ENCODE measurements at regions not wholly inside any gene's neighbourhood (a gene's known extent, or its start where the extent isn't known, plus 50 kb on each side); places are given as distances from the start of the nearest gene placed in this dataset.

DNA sequence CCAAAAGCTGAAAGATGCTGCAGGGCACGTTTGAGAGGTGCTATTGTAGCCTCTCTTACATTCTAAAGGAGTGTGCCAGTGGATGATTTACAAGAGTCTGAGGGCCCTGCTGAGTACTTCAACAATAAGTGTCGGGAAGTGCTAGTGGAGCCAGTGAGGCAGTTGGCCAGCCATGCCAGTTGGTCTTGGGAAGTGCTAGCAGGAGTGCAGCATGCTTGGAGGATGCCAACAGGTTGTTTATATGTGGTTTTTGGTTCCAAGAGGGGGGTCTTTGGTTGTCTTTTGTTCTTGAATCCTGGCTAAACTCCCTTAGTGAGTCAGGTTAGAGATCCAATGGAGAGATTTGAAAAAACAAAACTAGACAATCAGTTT lies 335.3 kb downstream of the PABPC4L start:
- H3K27me3 ChIP-seq (ENCODE audit: control insufficient read depth in 4 of 4, insufficient read depth in 4 of 4, low read length in 3 of 4) = no peaks in the 10 kb centered on the region
- DNase-seq (ENCODE audit: low spot score) = no peak
- no peak overlapping the region for H3K4me3 ChIP-seq (ENCODE audit: low read depth in 1 of 3, low read length in 3 of 3)
- H3K36me3 ChIP-seq (ENCODE audit: control insufficient read depth in 4 of 4, insufficient read depth in 3 of 4, low read depth in 1 of 4, low read length in 3 of 4) = no peaks in the 10 kb centered on the region
- TF ChIP-seq, protein P1, sequence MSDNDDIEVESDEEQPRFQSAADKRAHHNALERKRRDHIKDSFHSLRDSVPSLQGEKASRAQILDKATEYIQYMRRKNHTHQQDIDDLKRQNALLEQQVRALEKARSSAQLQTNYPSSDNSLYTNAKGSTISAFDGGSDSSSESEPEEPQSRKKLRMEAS (IDR thresholded peaks at IDR 0.05) = no peak
- TF ChIP-seq HNF4G (IDR thresholded peaks at IDR 0.05) (no peak), YY1 (IDR thresholded peaks at IDR 0.05) (no peak), HNF4A (conservative IDR thresholded peaks at IDR 0.05) (no peak), SP1 (IDR thresholded peaks at IDR 0.05) (no peak), RAD21 (IDR thresholded peaks at IDR 0.05) (no peak), NR2F2 (IDR thresholded peaks at IDR 0.05) (no peak), RXRA (IDR thresholded peaks at IDR 0.05) (no peak), GABPA (IDR thresholded peaks at IDR 0.05 in 1 of 2, conservative IDR thresholded peaks at IDR 0.05 in 1 of 2) (no peak), FOXA1 (IDR thresholded peaks at IDR 0.05) (no peak), EGR1 (IDR thresholded peaks at IDR 0.05; ENCODE audit: low read depth in 2 of 2) (no peak)
- TF ChIP-seq, protein P2, sequence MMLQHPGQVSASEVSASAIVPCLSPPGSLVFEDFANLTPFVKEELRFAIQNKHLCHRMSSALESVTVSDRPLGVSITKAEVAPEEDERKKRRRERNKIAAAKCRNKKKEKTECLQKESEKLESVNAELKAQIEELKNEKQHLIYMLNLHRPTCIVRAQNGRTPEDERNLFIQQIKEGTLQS (IDR thresholded peaks at IDR 0.05) = no peak
- TF ChIP-seq, protein P3, sequence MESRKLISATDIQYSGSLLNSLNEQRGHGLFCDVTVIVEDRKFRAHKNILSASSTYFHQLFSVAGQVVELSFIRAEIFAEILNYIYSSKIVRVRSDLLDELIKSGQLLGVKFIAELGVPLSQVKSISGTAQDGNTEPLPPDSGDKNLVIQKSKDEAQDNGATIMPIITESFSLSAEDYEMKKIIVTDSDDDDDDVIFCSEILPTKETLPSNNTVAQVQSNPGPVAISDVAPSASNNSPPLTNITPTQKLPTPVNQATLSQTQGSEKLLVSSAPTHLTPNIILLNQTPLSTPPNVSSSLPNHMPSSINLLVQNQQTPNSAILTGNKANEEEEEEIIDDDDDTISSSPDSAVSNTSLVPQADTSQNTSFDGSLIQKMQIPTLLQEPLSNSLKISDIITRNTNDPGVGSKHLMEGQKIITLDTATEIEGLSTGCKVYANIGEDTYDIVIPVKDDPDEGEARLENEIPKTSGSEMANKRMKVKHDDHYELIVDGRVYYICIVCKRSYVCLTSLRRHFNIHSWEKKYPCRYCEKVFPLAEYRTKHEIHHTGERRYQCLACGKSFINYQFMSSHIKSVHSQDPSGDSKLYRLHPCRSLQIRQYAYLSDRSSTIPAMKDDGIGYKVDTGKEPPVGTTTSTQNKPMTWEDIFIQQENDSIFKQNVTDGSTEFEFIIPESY (IDR thresholded peaks at IDR 0.05) = no peak
- TF ChIP-seq, protein P4, sequence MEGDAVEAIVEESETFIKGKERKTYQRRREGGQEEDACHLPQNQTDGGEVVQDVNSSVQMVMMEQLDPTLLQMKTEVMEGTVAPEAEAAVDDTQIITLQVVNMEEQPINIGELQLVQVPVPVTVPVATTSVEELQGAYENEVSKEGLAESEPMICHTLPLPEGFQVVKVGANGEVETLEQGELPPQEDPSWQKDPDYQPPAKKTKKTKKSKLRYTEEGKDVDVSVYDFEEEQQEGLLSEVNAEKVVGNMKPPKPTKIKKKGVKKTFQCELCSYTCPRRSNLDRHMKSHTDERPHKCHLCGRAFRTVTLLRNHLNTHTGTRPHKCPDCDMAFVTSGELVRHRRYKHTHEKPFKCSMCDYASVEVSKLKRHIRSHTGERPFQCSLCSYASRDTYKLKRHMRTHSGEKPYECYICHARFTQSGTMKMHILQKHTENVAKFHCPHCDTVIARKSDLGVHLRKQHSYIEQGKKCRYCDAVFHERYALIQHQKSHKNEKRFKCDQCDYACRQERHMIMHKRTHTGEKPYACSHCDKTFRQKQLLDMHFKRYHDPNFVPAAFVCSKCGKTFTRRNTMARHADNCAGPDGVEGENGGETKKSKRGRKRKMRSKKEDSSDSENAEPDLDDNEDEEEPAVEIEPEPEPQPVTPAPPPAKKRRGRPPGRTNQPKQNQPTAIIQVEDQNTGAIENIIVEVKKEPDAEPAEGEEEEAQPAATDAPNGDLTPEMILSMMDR (IDR thresholded peaks at IDR 0.05; ENCODE audit: low read depth, low read length, missing input control) = no peak
- TF ChIP-seq, protein P5, sequence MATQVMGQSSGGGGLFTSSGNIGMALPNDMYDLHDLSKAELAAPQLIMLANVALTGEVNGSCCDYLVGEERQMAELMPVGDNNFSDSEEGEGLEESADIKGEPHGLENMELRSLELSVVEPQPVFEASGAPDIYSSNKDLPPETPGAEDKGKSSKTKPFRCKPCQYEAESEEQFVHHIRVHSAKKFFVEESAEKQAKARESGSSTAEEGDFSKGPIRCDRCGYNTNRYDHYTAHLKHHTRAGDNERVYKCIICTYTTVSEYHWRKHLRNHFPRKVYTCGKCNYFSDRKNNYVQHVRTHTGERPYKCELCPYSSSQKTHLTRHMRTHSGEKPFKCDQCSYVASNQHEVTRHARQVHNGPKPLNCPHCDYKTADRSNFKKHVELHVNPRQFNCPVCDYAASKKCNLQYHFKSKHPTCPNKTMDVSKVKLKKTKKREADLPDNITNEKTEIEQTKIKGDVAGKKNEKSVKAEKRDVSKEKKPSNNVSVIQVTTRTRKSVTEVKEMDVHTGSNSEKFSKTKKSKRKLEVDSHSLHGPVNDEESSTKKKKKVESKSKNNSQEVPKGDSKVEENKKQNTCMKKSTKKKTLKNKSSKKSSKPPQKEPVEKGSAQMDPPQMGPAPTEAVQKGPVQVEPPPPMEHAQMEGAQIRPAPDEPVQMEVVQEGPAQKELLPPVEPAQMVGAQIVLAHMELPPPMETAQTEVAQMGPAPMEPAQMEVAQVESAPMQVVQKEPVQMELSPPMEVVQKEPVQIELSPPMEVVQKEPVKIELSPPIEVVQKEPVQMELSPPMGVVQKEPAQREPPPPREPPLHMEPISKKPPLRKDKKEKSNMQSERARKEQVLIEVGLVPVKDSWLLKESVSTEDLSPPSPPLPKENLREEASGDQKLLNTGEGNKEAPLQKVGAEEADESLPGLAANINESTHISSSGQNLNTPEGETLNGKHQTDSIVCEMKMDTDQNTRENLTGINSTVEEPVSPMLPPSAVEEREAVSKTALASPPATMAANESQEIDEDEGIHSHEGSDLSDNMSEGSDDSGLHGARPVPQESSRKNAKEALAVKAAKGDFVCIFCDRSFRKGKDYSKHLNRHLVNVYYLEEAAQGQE (IDR thresholded peaks at IDR 0.05) = no peak
- H3K9ac ChIP-seq (ENCODE audit: low read depth in 1 of 2, low read length in 2 of 2) = no peak overlapping the region
- WGBS = 42% methylated on average over 2 of the region's 2 CpGs
- no peaks in the 10 kb centered on the region for H3K4me1 ChIP-seq (ENCODE audit: control insufficient read depth in 4 of 4, insufficient read depth in 4 of 4, low read length in 3 of 4)
- no peak overlapping the region for H3K27ac ChIP-seq (ENCODE audit: low read depth in 1 of 2, low read length in 2 of 2)
- no peaks in the 10 kb centered on the region for H3K9me3 ChIP-seq (ENCODE audit: control insufficient read depth in 4 of 4, low read length in 3 of 4)

DNA sequence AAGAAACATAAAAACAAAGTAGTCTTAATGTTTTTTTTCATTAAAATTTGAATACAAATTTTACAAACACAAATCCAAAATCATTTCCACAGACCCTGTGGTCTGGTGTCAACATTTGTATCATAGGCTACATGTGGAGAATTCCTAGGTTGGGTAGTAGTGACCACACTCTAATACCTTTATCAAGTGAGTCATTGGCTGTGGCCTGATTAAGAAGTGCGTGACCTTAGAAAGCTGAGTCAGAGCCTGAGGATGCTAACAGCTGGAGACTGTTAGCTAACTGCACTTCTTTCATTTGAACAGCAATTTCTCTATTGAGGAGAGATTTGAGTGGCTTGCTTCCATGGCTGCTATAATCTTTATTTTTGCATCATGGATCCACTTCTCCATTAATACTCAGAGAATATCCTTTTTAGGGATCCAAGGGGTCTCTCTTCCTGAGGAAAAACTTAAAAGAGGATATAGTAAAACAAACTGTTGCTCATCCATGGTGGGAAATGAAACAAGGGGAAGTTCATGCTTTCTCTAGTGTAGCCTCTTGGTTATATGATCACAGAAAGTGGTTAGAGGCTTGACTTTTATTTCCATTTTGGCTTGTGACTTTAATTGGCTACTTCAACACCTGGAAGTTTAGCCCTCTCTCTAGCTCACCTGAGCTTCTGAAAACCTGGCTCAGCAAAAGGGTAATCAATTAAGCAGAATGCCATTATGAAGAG lies 335.8 kb downstream of the PABPC4L start:
- Histone ChIP-seq H3K4me1 (ENCODE audit: control insufficient read depth in 4 of 4, insufficient read depth in 4 of 4, low read length in 3 of 4) (no peaks in the 10 kb centered on the region), H3K9me3 (ENCODE audit: control insufficient read depth in 4 of 4, low read length in 3 of 4) (no peaks in the 10 kb centered on the region), H3K4me3 (ENCODE audit: low read depth in 1 of 3, low read length in 3 of 3) (no peak overlapping the region), H3K9ac (ENCODE audit: low read depth in 1 of 2, low read length in 2 of 2) (no peak overlapping the region), H3K27me3 (ENCODE audit: control insufficient read depth in 4 of 4, insufficient read depth in 4 of 4, low read length in 3 of 4) (no peaks in the 10 kb centered on the region), H3K27ac (ENCODE audit: low read depth in 1 of 2, low read length in 2 of 2) (no peak overlapping the region), H3K36me3 (ENCODE audit: control insufficient read depth in 4 of 4, insufficient read depth in 3 of 4, low read depth in 1 of 4, low read length in 3 of 4) (no peaks in the 10 kb centered on the region)
- 57% methylated on average over 1 of the region's 1 CpG for WGBS
- no peak for DNase-seq (ENCODE audit: low spot score)
- TF ChIP-seq JUND (IDR thresholded peaks at IDR 0.05) = no peak
- TF ChIP-seq NR2F2 (IDR thresholded peaks at IDR 0.05) = no peak
- TF ChIP-seq, protein P3 (IDR thresholded peaks at IDR 0.05) = no peak
- no peak for TF ChIP-seq FOXA1 (IDR thresholded peaks at IDR 0.05)
- no peak for TF ChIP-seq RAD21 (IDR thresholded peaks at IDR 0.05)
- no peak for TF ChIP-seq YY1 (IDR thresholded peaks at IDR 0.05)
- TF ChIP-seq, protein P5 (IDR thresholded peaks at IDR 0.05) = no peak
- TF ChIP-seq GABPA (IDR thresholded peaks at IDR 0.05 in 1 of 2, conservative IDR thresholded peaks at IDR 0.05 in 1 of 2) = no peak
- TF ChIP-seq RXRA (IDR thresholded peaks at IDR 0.05) = no peak
- TF ChIP-seq EGR1 (IDR thresholded peaks at IDR 0.05; ENCODE audit: low read depth in 2 of 2) = no peak
- TF ChIP-seq HNF4A (conservative IDR thresholded peaks at IDR 0.05) = no peak
